HFF-Myc (cell line): ENCODE measurements at regions not wholly inside any gene's neighbourhood (a gene's known extent, or its start where the extent isn't known, plus 50 kb on each side); places are given as distances from the start of the nearest gene placed in this dataset.

Source experiments
- DNase-seq: peaks from one replicate; pipeline ENCODE4 v3.0.0-alpha.2; 2011; ENCODE audit warnings: low read depth; ENCODE audit errors: extremely low read depth
- H3K4me3 ChIP-seq: replicated peaks from 2 replicates; pipeline ENCODE4 v1.5.1; 2011; ENCODE audit warnings: low read depth, mild to moderate bottlenecking, control low read depth, low read length
- CTCF ChIP-seq: IDR thresholded peaks from 2 replicates; pipeline ENCODE4 v1.5.1; 2012; ENCODE audit warnings: mild to moderate bottlenecking, low read depth, low read length, control low read depth; ENCODE audit errors: missing control alignments

- TF ChIP-seq CTCF, result no peak
- no peak for DNase-seq
- no peak overlapping the region for H3K4me3 ChIP-seq
Observed at GRCh38 chr13:111561091-111561781, 240.8 kb downstream of the TEX29 start.

- no peak for DNase-seq
- H3K4me3 ChIP-seq, result no peak overlapping the region
- no peak for TF ChIP-seq CTCF
Observed at GRCh38 chr13:111562716-111563115, 242.3 kb downstream of the TEX29 start.

- no peak for TF ChIP-seq CTCF
- DNase-seq, result no peak
- H3K4me3 ChIP-seq, result no peak overlapping the region
Observed at GRCh38 chr13:111564606-111565005, 244.2 kb downstream of the TEX29 start.

- no peak for TF ChIP-seq CTCF
- DNase-seq, result no peak
- H3K4me3 ChIP-seq, result no peak overlapping the region
Observed at GRCh38 chr13:111565400-111565799, 245.0 kb downstream of the TEX29 start.

- no peak overlapping the region for H3K4me3 ChIP-seq
- TF ChIP-seq CTCF, result no peak
- no peak for DNase-seq
Observed at GRCh38 chr13:111566567-111566966, 246.1 kb downstream of the TEX29 start.

GRCh38 chr13:111567637-111568036, 247.2 kb downstream of the TEX29 start:
- no peak overlapping the region for H3K4me3 ChIP-seq
- DNase-seq, result no peak
- no peak for TF ChIP-seq CTCF

GRCh38 chr13:111568290-111568689, 247.8 kb downstream of the TEX29 start:
- no peak for DNase-seq
- TF ChIP-seq CTCF, result no peak
- H3K4me3 ChIP-seq, result no peak overlapping the region
